HG03060 (cell line): ENCODE measurements at regions not wholly inside any gene's neighbourhood (a gene's known extent, or its start where the extent isn't known, plus 50 kb on each side); places are given as distances from the start of the nearest gene placed in this dataset.
"Not testable (repeated sequence)": the region's sequence is repeated elsewhere in the genome, so short reads cannot be mapped to it uniquely, and the experiment has no call there.

Experiments used
- ATAC-seq: cut with Tn5 transposase; IDR thresholded peaks from one replicate; pipeline ENCODE4 v1.9.1; 2021; ENCODE audit warnings: low read depth, moderate number of reproducible peaks; ENCODE audit not compliant: unreplicated experiment

GRCh38 chr12:131227641-131228040, 273.9 kb downstream of the ADGRD1 start:
- not testable (repeated sequence) for ATAC-seq

GRCh38 chr12:131229079-131229425, 275.3 kb downstream of the ADGRD1 start:
- not testable (repeated sequence) for ATAC-seq

- ATAC-seq: no peak
These were observed 276.0 kb downstream of the ADGRD1 start for GRCh38 chr12:131229426-131230339.

- no peak for ATAC-seq
These were observed 276.8 kb downstream of the ADGRD1 start for GRCh38 chr12:131230340-131231031.

- no peak for ATAC-seq
These were observed 277.6 kb downstream of the ADGRD1 start for GRCh38 chr12:131231032-131231980.

- ATAC-seq: no peak
These were observed 278.3 kb downstream of the ADGRD1 start for GRCh38 chr12:131232036-131232435.

- not testable (repeated sequence) for ATAC-seq
These were observed 279.2 kb downstream of the ADGRD1 start for GRCh38 chr12:131232872-131233271.

- not testable (repeated sequence) for ATAC-seq
These were observed 280.4 kb downstream of the ADGRD1 start for GRCh38 chr12:131233850-131234789.

- ATAC-seq: not testable (repeated sequence)
These were observed 281.1 kb downstream of the ADGRD1 start for GRCh38 chr12:131234841-131235271.

GRCh38 chr12:131235871-131236271, 282.2 kb downstream of the ADGRD1 start:
- ATAC-seq: no peak

- ATAC-seq: peak; percentile 64
These were observed 285.8 kb downstream of the ADGRD1 start for GRCh38 chr12:131239384-131240094.

GRCh38 chr12:131241517-131241916, 287.8 kb downstream of the ADGRD1 start:
- ATAC-seq: no peak

- no peak for ATAC-seq
These were observed 289.2 kb downstream of the ADGRD1 start for GRCh38 chr12:131242741-131243496.

GRCh38 chr12:131244157-131244688, 290.5 kb downstream of the ADGRD1 start:
- not testable (repeated sequence) for ATAC-seq

GRCh38 chr12:131245161-131245560, 291.5 kb downstream of the ADGRD1 start:
- not testable (repeated sequence) for ATAC-seq

GRCh38 chr12:131245564-131246355, 292.1 kb downstream of the ADGRD1 start:
- ATAC-seq: no peak
